NCI-H187 treated with DMSO at 0.1 percent for 48 hours (cell line): ENCODE measurements at regions not wholly inside any gene's neighbourhood (a gene's known extent, or its start where the extent isn't known, plus 50 kb on each side); places are given as distances from the start of the nearest gene placed in this dataset.
"Not testable (repeated sequence)": the region's sequence is repeated elsewhere in the genome, so short reads cannot be mapped to it uniquely, and the experiment has no call there.

Source experiments
- DNase-seq: peaks from one replicate; lab custom pipeline; 2025; lab: John Stamatoyannopoulos, UW

GRCh38 chr6:126811321-126811720 lies 307.1 kb upstream of the RSPO3 start:
- no peak for DNase-seq

GRCh38 chr6:126812010-126812409 lies 306.5 kb upstream of the RSPO3 start:
- no peak for DNase-seq

DNA sequence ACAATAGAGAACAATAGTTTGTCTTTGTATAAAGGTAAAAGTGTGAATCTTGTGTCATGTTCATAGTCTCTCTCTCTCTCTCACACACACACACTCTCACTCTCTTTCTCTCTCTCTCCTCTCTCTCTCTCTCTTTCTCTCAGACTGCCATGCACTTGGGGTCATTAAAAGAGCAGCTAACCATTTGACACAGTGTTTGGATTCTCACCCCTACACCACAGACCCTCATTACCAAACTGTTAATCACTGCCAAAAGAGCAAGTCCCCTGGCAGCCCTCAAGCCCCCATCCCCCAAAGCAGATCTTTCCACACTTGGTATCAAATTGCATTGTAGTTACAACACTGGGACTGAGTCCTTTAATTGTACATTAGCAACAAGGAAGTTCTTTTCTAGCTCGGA lies 305.8 kb upstream of the RSPO3 start:
- no peak for DNase-seq

- DNase-seq, result no peak
Measured at GRCh38 chr6:126820634-126821033, 297.8 kb upstream of the RSPO3 start.

GRCh38 chr6:126821706-126822105 lies 296.8 kb upstream of the RSPO3 start:
- no peak for DNase-seq

- DNase-seq, result no peak
Measured at GRCh38 chr6:126824226-126824625, 294.2 kb upstream of the RSPO3 start.

DNA sequence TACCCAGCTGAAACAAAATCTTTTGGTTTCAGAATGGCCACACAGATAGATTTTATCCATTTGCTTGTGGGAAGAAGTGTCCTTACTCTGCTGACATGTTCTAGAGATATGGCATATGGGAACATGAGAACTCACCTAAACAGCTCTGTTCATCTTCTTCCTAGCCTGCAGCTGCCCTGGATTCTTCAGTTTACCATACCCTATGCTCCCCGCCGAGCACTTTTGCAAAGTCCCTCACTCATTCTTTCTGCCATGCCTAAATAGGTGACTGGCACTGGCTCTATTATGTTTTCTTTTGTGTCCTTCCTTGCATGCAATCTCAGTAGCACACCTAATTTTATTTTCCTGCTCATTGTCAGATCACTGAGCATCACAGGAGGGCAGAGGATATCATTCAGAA lies 293.7 kb upstream of the RSPO3 start:
- DNase-seq, result no peak

GRCh38 chr6:126826166-126826714 lies 292.2 kb upstream of the RSPO3 start:
- DNase-seq, result no peak

- no peak for DNase-seq
Measured at GRCh38 chr6:126831461-126831860, 287.0 kb upstream of the RSPO3 start.

- DNase-seq, result no peak
Measured at GRCh38 chr6:126842769-126843168, 275.7 kb upstream of the RSPO3 start.

DNA sequence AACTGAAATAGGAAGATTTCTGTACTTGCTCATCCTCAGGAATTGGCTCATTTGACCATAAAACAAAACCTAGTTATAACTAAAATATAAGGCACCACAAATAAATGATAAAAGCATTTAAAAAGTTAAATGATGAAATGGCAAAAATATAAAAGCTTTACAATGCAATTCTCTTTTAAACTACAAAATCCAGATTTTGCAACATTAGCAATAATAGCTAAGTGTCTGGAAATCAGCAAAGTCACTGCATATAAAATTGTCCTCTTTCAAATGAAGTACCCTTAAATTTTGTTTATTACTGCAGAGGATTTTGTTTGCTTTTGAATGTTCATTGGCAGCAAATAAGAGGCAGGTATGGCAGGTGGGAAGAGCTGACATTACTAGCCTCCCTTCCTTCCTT lies 270.4 kb upstream of the RSPO3 start:
- DNase-seq, result no peak

DNA sequence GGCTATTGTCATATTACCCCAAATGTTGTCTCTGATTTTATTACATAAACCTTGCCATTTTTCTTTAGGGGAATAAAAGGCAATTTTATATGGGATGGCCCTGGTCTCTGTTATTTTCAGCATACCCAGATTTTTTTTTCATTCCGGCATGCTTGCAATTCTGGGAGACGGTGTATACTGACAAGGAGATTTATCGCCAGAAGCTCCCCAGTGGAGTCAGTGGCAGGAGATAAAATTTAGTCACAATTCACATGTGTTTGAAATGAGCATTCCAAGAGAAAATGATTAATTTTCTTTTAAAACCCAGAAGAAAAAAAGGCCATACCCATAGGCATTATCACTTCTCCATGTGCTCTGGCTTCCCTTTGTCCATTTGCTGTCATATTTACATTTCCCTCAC lies 250.8 kb upstream of the RSPO3 start:
- DNase-seq, result no peak

- DNase-seq, result no peak
Measured at GRCh38 chr6:126873351-126873750, 245.1 kb upstream of the RSPO3 start.

- DNase-seq, result no peak
Measured at GRCh38 chr6:126873791-126874190, 244.7 kb upstream of the RSPO3 start.

DNA sequence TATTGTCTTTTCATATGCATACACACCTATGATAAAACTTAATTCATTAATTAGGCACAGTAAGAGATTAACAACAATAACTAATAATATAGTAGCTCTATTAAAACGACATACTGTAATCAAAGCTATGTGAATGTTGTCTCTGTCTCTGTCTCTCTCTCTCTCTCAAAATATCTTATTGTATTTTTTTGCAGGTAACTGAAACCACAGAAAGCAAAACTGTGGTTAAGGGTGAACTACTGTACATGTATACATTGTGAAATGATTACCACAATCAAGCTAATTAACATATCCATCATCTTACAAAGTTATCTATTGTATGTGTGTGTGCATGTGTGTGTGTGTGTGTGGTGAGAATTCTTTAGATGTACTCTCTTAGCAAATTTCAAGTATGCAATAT lies 242.0 kb upstream of the RSPO3 start:
- DNase-seq, result no peak

GRCh38 chr6:126880964-126881363 lies 237.5 kb upstream of the RSPO3 start:
- no peak for DNase-seq

DNA sequence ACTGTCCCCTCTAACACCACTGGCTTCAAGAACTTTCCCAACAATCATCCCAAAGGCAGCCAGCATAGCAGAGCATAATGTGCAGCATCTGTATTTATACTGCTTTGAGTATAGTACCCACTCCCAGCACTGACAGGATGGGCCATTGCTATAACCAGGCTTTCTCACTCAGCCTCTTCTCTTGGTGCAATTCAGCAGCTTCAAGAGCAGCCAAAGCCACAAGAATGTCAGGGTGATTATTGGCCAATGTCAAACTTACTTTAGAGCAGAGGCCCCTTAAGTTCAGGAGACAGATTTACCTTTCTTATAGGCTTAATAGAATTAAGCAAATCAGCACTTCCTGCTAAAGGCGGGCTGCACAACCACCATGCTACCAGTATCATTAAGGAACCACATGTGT lies 232.4 kb upstream of the RSPO3 start:
- DNase-seq, result no peak

- no peak for DNase-seq
Measured at GRCh38 chr6:126888727-126889725, 229.4 kb upstream of the RSPO3 start.

DNA sequence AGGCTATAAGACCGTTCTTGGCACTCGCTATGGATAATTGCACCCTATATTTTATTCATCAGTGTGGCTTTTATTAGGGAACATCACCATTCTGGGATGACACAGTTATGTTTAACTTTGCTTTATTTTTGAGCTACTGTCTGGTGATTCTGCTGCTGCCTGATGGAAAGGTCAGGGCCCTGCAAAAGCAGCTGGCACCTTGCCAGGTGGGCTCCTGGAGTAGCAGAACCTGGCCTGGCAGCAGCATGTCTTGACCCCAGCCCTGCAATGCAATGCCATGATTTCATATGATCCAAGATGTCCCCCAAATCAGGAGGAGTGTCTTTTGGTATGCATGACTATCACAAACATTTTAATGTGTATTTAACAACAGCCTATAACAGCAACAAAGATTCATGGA lies 228.4 kb upstream of the RSPO3 start:
- DNase-seq, result no peak

GRCh38 chr6:126891158-126891557 lies 227.3 kb upstream of the RSPO3 start:
- no peak for DNase-seq

GRCh38 chr6:126892869-126893268 lies 225.6 kb upstream of the RSPO3 start:
- not testable (repeated sequence) for DNase-seq

GRCh38 chr6:126897758-126898157 lies 220.7 kb upstream of the RSPO3 start:
- DNase-seq, result no peak

DNA sequence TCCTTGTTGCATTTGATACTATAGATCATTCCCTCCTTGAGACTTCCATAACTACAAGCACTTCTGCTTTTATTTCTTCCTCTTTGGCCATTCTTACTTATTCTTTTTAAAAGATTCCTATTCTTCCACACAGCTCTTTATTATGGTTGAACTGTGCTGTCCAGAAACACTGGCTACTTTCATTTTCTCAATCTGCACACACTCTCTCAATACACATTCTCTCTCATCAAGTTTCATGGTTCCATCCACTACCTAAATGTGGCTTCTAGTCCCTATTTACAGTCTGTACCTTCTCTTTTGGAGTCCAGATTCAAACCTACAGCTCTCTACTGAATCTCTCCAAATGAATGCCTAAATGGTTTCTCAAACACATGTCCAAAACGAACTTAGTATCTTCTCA lies 214.3 kb upstream of the RSPO3 start:
- DNase-seq, result no peak

DNA sequence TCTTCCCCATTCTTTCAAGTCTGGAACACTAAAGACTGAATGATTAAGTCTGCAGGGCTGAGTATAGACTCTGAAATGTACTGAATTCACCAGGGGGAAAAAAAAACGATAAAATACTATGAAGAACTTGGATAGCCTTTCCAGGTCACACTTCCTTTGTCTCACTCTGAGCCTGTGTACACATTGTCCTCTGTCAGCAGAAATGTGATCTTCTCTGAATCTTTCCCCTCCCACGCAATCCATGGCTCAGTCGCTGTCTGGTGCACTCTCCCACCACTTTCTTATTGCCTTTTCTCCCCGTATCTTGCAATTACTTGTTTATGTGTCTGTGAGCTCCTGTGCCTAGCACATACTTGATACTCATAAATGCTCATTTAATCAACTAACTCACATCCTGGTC lies 212.6 kb upstream of the RSPO3 start:
- no peak for DNase-seq
